ENCODE measurements at regions not wholly inside any gene's neighbourhood (a gene's known extent, or its start where the extent isn't known, plus 50 kb on each side); places are given as distances from the start of the nearest gene placed in this dataset.

DNA sequence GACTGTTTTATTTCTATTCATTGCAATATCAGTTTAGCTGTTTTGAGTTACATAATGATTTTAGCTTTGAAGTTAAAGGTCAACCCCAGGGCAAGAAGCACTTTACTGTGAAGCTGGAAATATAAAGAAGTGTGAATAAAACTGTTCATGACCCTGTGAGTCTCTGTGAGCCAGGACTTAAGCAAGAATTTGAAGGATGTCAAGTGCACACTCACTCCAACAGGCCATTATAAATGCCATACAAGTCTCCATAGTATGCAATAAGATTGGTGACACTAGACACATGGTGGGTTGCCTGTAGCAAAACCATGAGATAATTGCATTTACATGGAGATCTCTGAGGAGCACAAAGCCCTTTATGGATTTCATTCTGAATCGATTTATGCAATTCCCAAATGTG is 318.7 kb upstream of the ITGA1 start:
- no peak for TF ChIP-seq POLR2A (IDR thresholded peaks at IDR 0.05; ENCODE audit: low read depth, low read length)
- no peak for TF ChIP-seq TAF1 (IDR thresholded peaks at IDR 0.05; ENCODE audit: borderline replicate concordance, low read depth, low read length)
- TF ChIP-seq POLR2AphosphoS5 (IDR thresholded peaks at IDR 0.05; ENCODE audit: low read depth, low read length) = no peak

All from GM12892 (cell line).